ENCODE measurements at regions not wholly inside any gene's neighbourhood (a gene's known extent, or its start where the extent isn't known, plus 50 kb on each side); places are given as distances from the start of the nearest gene placed in this dataset.

DNA sequence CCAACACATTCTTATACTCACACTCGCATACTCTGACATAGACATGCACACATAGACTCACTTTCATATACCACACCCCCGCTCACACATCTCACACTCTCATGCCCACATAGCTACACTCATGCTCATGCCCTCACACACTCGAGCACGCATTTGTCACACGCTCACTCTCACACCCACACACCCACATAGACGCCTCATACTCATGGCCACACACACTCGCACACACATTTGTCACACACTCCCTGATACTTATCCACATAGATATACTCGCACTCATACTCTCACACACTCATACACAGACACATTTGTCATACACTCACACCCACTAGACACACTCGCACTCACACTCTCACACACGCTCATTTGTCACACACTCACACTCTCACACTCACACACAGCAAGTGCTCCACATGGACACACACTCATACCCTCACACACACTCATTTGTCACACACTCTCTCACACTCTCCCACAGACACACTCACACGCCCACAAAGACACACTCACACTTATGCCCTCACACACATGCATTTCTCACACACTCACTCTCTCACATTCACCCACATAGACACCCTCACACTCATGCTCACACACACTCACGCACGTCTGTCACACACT, 50.9 kb downstream of the TNP1 start:
- Mint-ChIP-seq H3K27me3 (ENCODE audit: insufficient read depth, low read depth, poor library complexity) (peaks cover 5% of the 10 kb centered on the region), H3K27ac (no peak overlapping the region), H3K36me3 (ENCODE audit: low read depth) (no peaks in the 10 kb centered on the region; the same call in 2 of the 3 replicates), H3K4me1 (no peaks in the 10 kb centered on the region), H3K9me3 (no peaks in the 10 kb centered on the region), H3K4me3 (no peak overlapping the region)
- Histone ChIP-seq H3K9me2 (ENCODE audit: insufficient read depth) (peaks cover 9% of the 10 kb centered on the region; the same call in 1 of the 2 replicates), H3K79me2 (replicated peaks; ENCODE audit: insufficient read depth) (no peaks in the 10 kb centered on the region), H3K27ac (ENCODE audit: low read depth) (no peak overlapping the region), H4K20me1 (replicated peaks; ENCODE audit: insufficient read depth) (no peaks in the 10 kb centered on the region), H3K4me3 (no peak overlapping the region), H3K36me3 (ENCODE audit: insufficient read depth) (no peaks in the 10 kb centered on the region), H3K27me3 (ENCODE audit: insufficient read depth) (no peaks in the 10 kb centered on the region), H3F3A (replicated peaks; ENCODE audit: low read depth) (no peaks in the 10 kb centered on the region), H2AFZ (no peak overlapping the region), H3K4me2 (no peak overlapping the region), H3K4me1 (ENCODE audit: insufficient read depth) (no peaks in the 10 kb centered on the region)
- ATAC-seq (no peak), DNase-seq (ENCODE audit: low spot score) (no peak)
- TF ChIP-seq, protein P1, sequence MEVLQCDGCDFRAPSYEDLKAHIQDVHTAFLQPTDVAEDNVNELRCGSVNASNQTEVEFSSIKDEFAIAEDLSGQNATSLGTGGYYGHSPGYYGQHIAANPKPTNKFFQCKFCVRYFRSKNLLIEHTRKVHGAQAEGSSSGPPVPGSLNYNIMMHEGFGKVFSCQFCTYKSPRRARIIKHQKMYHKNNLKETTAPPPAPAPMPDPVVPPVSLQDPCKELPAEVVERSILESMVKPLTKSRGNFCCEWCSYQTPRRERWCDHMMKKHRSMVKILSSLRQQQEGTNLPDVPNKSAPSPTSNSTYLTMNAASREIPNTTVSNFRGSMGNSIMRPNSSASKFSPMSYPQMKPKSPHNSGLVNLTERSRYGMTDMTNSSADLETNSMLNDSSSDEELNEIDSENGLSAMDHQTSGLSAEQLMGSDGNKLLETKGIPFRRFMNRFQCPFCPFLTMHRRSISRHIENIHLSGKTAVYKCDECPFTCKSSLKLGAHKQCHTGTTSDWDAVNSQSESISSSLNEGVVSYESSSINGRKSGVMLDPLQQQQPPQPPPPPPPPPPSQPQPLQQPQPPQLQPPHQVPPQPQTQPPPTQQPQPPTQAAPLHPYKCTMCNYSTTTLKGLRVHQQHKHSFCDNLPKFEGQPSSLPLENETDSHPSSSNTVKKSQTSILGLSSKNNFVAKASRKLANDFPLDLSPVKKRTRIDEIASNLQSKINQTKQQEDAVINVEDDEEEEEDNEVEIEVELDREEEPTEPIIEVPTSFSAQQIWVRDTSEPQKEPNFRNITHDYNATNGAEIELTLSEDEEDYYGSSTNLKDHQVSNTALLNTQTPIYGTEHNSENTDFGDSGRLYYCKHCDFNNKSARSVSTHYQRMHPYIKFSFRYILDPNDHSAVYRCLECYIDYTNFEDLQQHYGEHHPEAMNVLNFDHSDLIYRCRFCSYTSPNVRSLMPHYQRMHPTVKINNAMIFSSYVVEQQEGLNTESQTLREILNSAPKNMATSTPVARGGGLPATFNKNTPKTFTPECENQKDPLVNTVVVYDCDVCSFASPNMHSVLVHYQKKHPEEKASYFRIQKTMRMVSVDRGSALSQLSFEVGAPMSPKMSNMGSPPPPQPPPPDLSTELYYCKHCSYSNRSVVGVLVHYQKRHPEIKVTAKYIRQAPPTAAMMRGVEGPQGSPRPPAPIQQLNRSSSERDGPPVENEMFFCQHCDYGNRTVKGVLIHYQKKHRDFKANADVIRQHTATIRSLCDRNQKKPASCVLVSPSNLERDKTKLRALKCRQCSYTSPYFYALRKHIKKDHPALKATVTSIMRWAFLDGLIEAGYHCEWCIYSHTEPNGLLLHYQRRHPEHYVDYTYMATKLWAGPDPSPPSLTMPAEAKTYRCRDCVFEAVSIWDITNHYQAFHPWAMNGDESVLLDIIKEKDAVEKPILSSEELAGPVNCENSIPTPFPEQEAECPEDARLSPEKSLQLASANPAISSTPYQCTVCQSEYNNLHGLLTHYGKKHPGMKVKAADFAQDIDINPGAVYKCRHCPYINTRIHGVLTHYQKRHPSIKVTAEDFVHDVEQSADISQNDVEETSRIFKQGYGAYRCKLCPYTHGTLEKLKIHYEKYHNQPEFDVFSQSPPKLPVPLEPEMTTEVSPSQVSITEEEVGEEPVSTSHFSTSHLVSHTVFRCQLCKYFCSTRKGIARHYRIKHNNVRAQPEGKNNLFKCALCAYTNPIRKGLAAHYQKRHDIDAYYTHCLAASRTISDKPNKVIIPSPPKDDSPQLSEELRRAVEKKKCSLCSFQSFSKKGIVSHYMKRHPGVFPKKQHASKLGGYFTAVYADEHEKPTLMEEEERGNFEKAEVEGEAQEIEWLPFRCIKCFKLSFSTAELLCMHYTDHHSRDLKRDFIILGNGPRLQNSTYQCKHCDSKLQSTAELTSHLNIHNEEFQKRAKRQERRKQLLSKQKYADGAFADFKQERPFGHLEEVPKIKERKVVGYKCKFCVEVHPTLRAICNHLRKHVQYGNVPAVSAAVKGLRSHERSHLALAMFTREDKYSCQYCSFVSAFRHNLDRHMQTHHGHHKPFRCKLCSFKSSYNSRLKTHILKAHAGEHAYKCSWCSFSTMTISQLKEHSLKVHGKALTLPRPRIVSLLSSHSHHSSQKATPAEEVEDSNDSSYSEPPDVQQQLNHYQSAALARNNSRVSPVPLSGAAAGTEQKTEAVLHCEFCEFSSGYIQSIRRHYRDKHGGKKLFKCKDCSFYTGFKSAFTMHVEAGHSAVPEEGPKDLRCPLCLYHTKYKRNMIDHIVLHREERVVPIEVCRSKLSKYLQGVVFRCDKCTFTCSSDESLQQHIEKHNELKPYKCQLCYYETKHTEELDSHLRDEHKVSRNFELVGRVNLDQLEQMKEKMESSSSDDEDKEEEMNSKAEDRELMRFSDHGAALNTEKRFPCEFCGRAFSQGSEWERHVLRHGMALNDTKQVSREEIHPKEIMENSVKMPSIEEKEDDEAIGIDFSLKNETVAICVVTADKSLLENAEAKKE (CRISPR knock-in tag; IDR thresholded peaks at IDR 0.05): no peak
- TF ChIP-seq JUNB (IDR thresholded peaks at IDR 0.05; ENCODE audit: unreplicated experiment) (no peak), CREB1 (CRISPR knock-in tag; IDR thresholded peaks at IDR 0.05; ENCODE audit: low read depth) (no peak), CTCF (conservative IDR thresholded peaks at IDR 0.05; ENCODE audit: low read depth in 2 of 2) (no peak), ZNF114 (CRISPR knock-in tag; IDR thresholded peaks at IDR 0.05) (no peak), NANOG (IDR thresholded peaks at IDR 0.05; ENCODE audit: borderline replicate concordance) (no peak), EZH2phosphoT487 (IDR thresholded peaks at IDR 0.05; ENCODE audit: unreplicated experiment) (no peak), STAT1 (IDR thresholded peaks at IDR 0.05; ENCODE audit: unreplicated experiment) (no peak), ZNF331 (CRISPR knock-in tag; IDR thresholded peaks at IDR 0.05; ENCODE audit: low read depth) (no peak), EZH2 (IDR thresholded peaks at IDR 0.05; ENCODE audit: low read depth, unreplicated experiment) (no peak), POLR2AphosphoS5 (IDR thresholded peaks at IDR 0.05; ENCODE audit: low read depth) (no peak)
- TF ChIP-seq, protein P2, sequence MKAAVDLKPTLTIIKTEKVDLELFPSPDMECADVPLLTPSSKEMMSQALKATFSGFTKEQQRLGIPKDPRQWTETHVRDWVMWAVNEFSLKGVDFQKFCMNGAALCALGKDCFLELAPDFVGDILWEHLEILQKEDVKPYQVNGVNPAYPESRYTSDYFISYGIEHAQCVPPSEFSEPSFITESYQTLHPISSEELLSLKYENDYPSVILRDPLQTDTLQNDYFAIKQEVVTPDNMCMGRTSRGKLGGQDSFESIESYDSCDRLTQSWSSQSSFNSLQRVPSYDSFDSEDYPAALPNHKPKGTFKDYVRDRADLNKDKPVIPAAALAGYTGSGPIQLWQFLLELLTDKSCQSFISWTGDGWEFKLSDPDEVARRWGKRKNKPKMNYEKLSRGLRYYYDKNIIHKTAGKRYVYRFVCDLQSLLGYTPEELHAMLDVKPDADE (IDR thresholded peaks at IDR 0.05): no peak
- TF ChIP-seq, protein P3, sequence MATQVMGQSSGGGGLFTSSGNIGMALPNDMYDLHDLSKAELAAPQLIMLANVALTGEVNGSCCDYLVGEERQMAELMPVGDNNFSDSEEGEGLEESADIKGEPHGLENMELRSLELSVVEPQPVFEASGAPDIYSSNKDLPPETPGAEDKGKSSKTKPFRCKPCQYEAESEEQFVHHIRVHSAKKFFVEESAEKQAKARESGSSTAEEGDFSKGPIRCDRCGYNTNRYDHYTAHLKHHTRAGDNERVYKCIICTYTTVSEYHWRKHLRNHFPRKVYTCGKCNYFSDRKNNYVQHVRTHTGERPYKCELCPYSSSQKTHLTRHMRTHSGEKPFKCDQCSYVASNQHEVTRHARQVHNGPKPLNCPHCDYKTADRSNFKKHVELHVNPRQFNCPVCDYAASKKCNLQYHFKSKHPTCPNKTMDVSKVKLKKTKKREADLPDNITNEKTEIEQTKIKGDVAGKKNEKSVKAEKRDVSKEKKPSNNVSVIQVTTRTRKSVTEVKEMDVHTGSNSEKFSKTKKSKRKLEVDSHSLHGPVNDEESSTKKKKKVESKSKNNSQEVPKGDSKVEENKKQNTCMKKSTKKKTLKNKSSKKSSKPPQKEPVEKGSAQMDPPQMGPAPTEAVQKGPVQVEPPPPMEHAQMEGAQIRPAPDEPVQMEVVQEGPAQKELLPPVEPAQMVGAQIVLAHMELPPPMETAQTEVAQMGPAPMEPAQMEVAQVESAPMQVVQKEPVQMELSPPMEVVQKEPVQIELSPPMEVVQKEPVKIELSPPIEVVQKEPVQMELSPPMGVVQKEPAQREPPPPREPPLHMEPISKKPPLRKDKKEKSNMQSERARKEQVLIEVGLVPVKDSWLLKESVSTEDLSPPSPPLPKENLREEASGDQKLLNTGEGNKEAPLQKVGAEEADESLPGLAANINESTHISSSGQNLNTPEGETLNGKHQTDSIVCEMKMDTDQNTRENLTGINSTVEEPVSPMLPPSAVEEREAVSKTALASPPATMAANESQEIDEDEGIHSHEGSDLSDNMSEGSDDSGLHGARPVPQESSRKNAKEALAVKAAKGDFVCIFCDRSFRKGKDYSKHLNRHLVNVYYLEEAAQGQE (IDR thresholded peaks at IDR 0.05; ENCODE audit: unreplicated experiment): no peak

All from GM23338 (cell line).